Caco-2 (cell line): ENCODE measurements at regions not wholly inside any gene's neighbourhood (a gene's known extent, or its start where the extent isn't known, plus 50 kb on each side); places are given as distances from the start of the nearest gene placed in this dataset.

Experiments
- BruUV-seq: library from RNA; stranded (reverse); fragments of 400-500 nt; replicated peaks from 2 replicates; lab custom pipeline; 2021; lab: Mats Ljungman, UMichigan
- CTCF ChIA-PET: fragments of 300-600 bp; sonication (Branson Sonifier 250); formaldehyde crosslinking; loops from one replicate; lab custom pipeline; 2022; ENCODE audit warnings: antibody characterized with exemption; lab: Charles Lee
- POLR2A ChIA-PET: fragments of 300-600 bp; sonication (Branson Sonifier 250); formaldehyde crosslinking; loops from one replicate; lab custom pipeline; 2022; ENCODE audit warnings: antibody characterized with exemption; lab: Charles Lee
- DNase-seq, 2 experiments: peaks; one replicate each; pipeline versions ENCODE4 v3.0.0 to v3.0.0-alpha.2; 2020 to 2022
- H3K27me3 ChIP-seq: replicated peaks from 2 replicates; pipeline ENCODE4 v1.6.0; 2011; ENCODE audit warnings: low read length; ENCODE audit not compliant: control insufficient read depth, insufficient read depth
- H3K36me3 ChIP-seq: 2 replicates; pipeline ENCODE4 v1.5.1; 2011; ENCODE audit warnings: low read length; ENCODE audit not compliant: control insufficient read depth, insufficient read depth
- H3K4me1 ChIP-seq: fragments of 250-450 bp; sonication (Bioruptor Pico); 2 replicates; pipeline ENCODE4 v1.5.1; 2020; ENCODE audit warnings: mild to moderate bottlenecking
- H3K4me3 ChIP-seq: 2 replicates; pipeline ENCODE4 v1.5.1; 2011; ENCODE audit warnings: low read depth, mild to moderate bottlenecking, control low read depth, low read length
- H3K9me3 ChIP-seq: fragments of 250-450 bp; sonication (Bioruptor Pico); 2 replicates; pipeline ENCODE4 v1.5.1; 2020; ENCODE audit warnings: mild to moderate bottlenecking, moderate library complexity
- H3K27ac Mint-ChIP-seq: one replicate; pipeline ENCODE4 v1.8.0; 2022; ENCODE audit warnings: mixed read lengths; ENCODE audit not compliant: unreplicated experiment
- H3K27me3 Mint-ChIP-seq: one replicate; pipeline ENCODE4 v1.8.0; 2022; ENCODE audit warnings: mixed read lengths; ENCODE audit not compliant: insufficient read depth, unreplicated experiment
- H3K36me3 Mint-ChIP-seq: one replicate; pipeline ENCODE4 v1.8.0; 2022; ENCODE audit warnings: mild to moderate bottlenecking, mixed read lengths; ENCODE audit not compliant: insufficient read depth, unreplicated experiment
- H3K4me1 Mint-ChIP-seq: one replicate; pipeline ENCODE4 v1.8.0; 2022; ENCODE audit warnings: low read depth, mixed read lengths; ENCODE audit not compliant: unreplicated experiment
- H3K4me3 Mint-ChIP-seq: one replicate; pipeline ENCODE4 v1.8.0; 2022; ENCODE audit warnings: mild to moderate bottlenecking, moderate library complexity, mixed read lengths; ENCODE audit not compliant: unreplicated experiment
- H3K9me3 Mint-ChIP-seq: one replicate; pipeline ENCODE4 v1.8.0; 2022; ENCODE audit warnings: mixed read lengths; ENCODE audit not compliant: unreplicated experiment
- intact Hi-C: fragments of 100-400 bp; cut with micrococcal nuclease; formaldehyde crosslinking; loops from one replicate; pipeline ENCODE4 v1.10.0; 2022; ENCODE audit not compliant: unreplicated experiment
- TF ChIP-seq, protein P1 (sequence below), 2 experiments: fragments of 200-600 bp in 1 of 2; IDR thresholded peaks; 1 replicate in 1 of 2; 2 replicates in 1 of 2; pipeline versions ENCODE4 v1.5.1 to v1.8.0; 2011 to 2022; ENCODE audit warnings: antibody characterized with exemption in 1 of 2, control low read depth in 1 of 2, inconsistent platforms in 1 of 2, low read depth in 1 of 2, low read length in 1 of 2, mild to moderate bottlenecking in 1 of 2, moderate library complexity in 1 of 2; ENCODE audit not compliant: insufficient read depth in 1 of 2, severe bottlenecking in 1 of 2, unreplicated experiment in 1 of 2

DNA sequence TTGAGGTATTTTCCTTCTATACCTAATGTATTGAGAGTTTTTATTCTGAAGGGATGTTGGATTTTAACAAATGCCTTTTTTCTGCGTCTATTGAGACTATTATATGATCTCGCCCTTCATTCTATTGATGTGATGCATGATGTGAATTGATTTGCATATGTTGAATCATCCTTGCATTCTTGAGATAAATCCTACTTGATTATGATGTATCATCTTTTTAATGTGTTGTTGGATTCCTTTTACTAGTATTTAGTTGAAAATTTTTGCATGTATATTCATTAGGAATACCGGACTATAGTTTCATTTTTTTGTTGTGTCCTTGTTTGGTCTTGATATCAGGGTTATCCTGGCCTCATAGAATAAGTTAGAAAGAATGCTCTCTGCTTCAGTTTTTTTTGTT, 169.7 kb downstream of the NPR3 start:
- TF ChIP-seq, protein P1, sequence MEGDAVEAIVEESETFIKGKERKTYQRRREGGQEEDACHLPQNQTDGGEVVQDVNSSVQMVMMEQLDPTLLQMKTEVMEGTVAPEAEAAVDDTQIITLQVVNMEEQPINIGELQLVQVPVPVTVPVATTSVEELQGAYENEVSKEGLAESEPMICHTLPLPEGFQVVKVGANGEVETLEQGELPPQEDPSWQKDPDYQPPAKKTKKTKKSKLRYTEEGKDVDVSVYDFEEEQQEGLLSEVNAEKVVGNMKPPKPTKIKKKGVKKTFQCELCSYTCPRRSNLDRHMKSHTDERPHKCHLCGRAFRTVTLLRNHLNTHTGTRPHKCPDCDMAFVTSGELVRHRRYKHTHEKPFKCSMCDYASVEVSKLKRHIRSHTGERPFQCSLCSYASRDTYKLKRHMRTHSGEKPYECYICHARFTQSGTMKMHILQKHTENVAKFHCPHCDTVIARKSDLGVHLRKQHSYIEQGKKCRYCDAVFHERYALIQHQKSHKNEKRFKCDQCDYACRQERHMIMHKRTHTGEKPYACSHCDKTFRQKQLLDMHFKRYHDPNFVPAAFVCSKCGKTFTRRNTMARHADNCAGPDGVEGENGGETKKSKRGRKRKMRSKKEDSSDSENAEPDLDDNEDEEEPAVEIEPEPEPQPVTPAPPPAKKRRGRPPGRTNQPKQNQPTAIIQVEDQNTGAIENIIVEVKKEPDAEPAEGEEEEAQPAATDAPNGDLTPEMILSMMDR (IDR thresholded peaks at IDR 0.05; ENCODE audit: insufficient read depth in 1 of 2, low read depth in 1 of 2, low read length in 1 of 2, severe bottlenecking in 1 of 2, unreplicated experiment in 1 of 2): no peak
- CTCF ChIA-PET: no interaction called here
- H3K9me3 Mint-ChIP-seq: peaks cover 13% of the 10 kb centered on the region

DNA sequence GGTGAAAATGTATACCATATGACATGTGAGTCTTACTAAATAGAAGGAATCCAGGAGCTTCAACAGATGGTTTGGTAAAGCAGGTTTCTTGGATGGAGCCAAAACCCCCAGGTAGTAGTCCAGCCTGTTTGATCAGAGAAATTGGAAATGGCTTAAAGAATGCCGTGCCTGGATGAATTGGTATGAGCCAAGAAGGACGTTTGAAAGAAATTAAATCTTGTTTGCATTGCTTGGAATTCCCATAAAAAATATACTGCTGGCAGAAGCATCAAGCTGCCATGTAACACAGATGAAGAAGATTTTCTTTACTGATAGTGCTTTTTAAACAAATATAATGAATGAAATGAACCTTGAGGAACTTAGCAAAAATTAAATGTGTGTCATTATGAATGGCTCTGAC, 176.3 kb downstream of the NPR3 start:
- TF ChIP-seq, protein P1 (IDR thresholded peaks at IDR 0.05; ENCODE audit: insufficient read depth in 1 of 2, low read depth in 1 of 2, low read length in 1 of 2, severe bottlenecking in 1 of 2, unreplicated experiment in 1 of 2): no peak
- Mint-ChIP-seq H3K27me3 (peaks cover 6% of the 10 kb centered on the region), H3K36me3 (no peaks in the 10 kb centered on the region), H3K27ac (no peak overlapping the region), H3K4me1 (peaks cover 9% of the 10 kb centered on the region), H3K9me3 (no peaks in the 10 kb centered on the region), H3K4me3 (no peak overlapping the region)
- ChIA-PET CTCF (no interaction called here), POLR2A (no interaction called here)
- intact Hi-C loops: no loop called here
- Histone ChIP-seq H3K27me3 (no peaks in the 10 kb centered on the region), H3K4me1 (no peaks in the 10 kb centered on the region), H3K36me3 (no peaks in the 10 kb centered on the region), H3K4me3 (no peak overlapping the region), H3K9me3 (peaks cover 3% of the 10 kb centered on the region; the same call in 1 of the 2 replicates)
- BruUV-seq: no TSS peak
- DNase-seq: no peak

More for the DNA sequence above, 169.7 kb downstream of the NPR3 start:
- Mint-ChIP-seq H3K27ac (no peak overlapping the region), H3K4me3 (no peak overlapping the region), H3K36me3 (no peaks in the 10 kb centered on the region), H3K4me1 (no peaks in the 10 kb centered on the region), H3K27me3 (no peaks in the 10 kb centered on the region)
- no TSS peak for BruUV-seq
- intact Hi-C loops: no loop called here
- no peaks in the 10 kb centered on the region for H3K4me1 ChIP-seq
- POLR2A ChIA-PET: no interaction called here
- H3K9me3 ChIP-seq: peaks cover 3% of the 10 kb centered on the region; the same call in 1 of the 2 replicates
- H3K4me3 ChIP-seq: no peak overlapping the region
- H3K36me3 ChIP-seq: no peaks in the 10 kb centered on the region
- DNase-seq: no peak
- H3K27me3 ChIP-seq: no peaks in the 10 kb centered on the region

- DNase-seq: no peak
- CTCF ChIA-PET: no interaction called here
- Histone ChIP-seq H3K4me1 (no peaks in the 10 kb centered on the region), H3K4me3 (no peak overlapping the region), H3K27me3 (no peaks in the 10 kb centered on the region), H3K9me3 (no peaks in the 10 kb centered on the region), H3K36me3 (no peaks in the 10 kb centered on the region)
- POLR2A ChIA-PET: no interaction called here
- Mint-ChIP-seq H3K27ac (no peak overlapping the region), H3K4me3 (no peak overlapping the region), H3K36me3 (no peaks in the 10 kb centered on the region), H3K27me3 (peaks cover 6% of the 10 kb centered on the region), H3K9me3 (peaks cover 3% of the 10 kb centered on the region), H3K4me1 (peaks cover 9% of the 10 kb centered on the region)
- TF ChIP-seq, protein P1 (IDR thresholded peaks at IDR 0.05; ENCODE audit: insufficient read depth in 1 of 2, low read depth in 1 of 2, low read length in 1 of 2, severe bottlenecking in 1 of 2, unreplicated experiment in 1 of 2): no peak
- BruUV-seq: no TSS peak
- intact Hi-C loops: no loop called here
These were observed 178.0 kb downstream of the NPR3 start for GRCh38 chr5:32889078-32889477.
